ENCODE measurements at regions not wholly inside any gene's neighbourhood (a gene's known extent, or its start where the extent isn't known, plus 50 kb on each side); places are given as distances from the start of the nearest gene placed in this dataset.
"Not testable (repeated sequence)": the region's sequence is repeated elsewhere in the genome, so short reads cannot be mapped to it uniquely, and the experiment has no call there.

DNA sequence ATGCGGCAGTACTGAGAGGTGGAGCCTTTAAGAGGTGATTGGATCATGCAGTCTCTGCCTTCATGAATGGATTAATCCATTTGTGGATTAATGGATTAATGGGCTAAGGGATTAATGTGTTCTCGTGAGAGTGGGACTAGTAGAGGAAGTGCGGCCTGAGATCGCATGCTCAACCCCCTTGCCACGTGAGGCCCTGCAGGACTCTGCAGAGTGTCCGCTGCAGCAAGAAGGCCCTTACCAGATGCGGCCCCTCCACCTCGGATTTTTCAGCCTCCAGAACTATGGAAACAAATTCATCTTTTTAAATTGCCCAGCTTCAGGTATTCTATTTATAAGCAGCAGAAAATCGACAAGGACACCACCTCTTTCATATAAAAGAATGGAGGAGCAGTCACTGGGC lies 148.8 kb downstream of the TPRA1 start:
- DNase-seq (ENCODE audit: low read depth), result no peak
- no peak overlapping the region for H3K4me3 ChIP-seq (ENCODE audit: low read depth, low read length)
- TF ChIP-seq CTCF (IDR thresholded peaks at IDR 0.05; ENCODE audit: low read depth, low read length, missing control alignments), result no peak

GRCh38 chr3:127440384-127440783 lies 150.1 kb downstream of the TPRA1 start:
- H3K4me3 ChIP-seq (ENCODE audit: low read depth, low read length), result no peak overlapping the region
- TF ChIP-seq CTCF (IDR thresholded peaks at IDR 0.05; ENCODE audit: low read depth, low read length, missing control alignments), result no peak
- no peak for DNase-seq (ENCODE audit: low read depth)

- TF ChIP-seq CTCF (IDR thresholded peaks at IDR 0.05; ENCODE audit: low read depth, low read length, missing control alignments), result no peak
- no peak for DNase-seq (ENCODE audit: low read depth)
- no peak overlapping the region for H3K4me3 ChIP-seq (ENCODE audit: low read depth, low read length)
Measured at GRCh38 chr3:127439621-127440020, 150.9 kb downstream of the TPRA1 start.

DNA sequence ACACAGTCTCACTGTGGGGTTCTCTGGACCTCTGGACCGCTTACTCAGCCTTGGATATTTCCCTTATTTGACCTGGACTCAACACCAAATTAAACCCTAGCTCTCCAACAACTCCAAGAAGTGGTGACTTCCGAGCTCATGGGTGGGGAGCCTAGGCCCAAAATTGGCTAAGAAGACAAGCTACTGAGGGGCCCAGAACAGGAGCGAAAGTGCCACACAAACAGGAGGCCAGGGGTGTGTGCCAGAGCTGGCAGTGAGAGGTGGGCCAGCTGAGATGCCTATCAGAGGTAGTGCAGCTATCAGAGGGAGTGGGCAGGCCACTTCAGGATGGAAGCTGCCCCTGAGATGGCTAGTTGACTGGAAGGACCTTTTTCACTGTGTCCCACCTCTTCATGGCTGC lies 151.1 kb upstream of the PRR20G start:
- no peak for DNase-seq (ENCODE audit: low read depth)
- no peak for TF ChIP-seq CTCF (IDR thresholded peaks at IDR 0.05; ENCODE audit: low read depth, low read length, missing control alignments)
- no peak overlapping the region for H3K4me3 ChIP-seq (ENCODE audit: low read depth, low read length)

DNA sequence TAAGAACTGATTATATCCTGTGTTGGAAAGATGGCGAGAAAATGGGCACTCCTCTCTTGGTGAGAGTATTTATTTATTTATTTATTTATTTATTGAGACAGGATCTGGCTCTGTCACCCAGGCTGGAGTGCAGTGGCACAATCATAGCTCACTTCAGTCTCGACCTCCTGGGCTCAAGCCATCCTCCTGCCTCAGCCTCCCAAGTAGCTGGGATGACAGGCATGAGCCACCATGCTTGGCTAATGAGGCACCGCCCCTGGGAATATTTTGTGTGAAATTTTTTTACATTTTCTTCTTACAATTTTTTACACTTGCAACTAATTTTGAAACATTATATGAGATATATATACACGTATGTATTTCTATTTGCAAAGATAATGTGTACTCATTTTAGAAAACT lies 150.5 kb upstream of the PRR20G start:
- no peak for DNase-seq (ENCODE audit: low read depth)
- H3K4me3 ChIP-seq (ENCODE audit: low read depth, low read length), result no peak overlapping the region
- no peak for TF ChIP-seq CTCF (IDR thresholded peaks at IDR 0.05; ENCODE audit: low read depth, low read length, missing control alignments)

DNA sequence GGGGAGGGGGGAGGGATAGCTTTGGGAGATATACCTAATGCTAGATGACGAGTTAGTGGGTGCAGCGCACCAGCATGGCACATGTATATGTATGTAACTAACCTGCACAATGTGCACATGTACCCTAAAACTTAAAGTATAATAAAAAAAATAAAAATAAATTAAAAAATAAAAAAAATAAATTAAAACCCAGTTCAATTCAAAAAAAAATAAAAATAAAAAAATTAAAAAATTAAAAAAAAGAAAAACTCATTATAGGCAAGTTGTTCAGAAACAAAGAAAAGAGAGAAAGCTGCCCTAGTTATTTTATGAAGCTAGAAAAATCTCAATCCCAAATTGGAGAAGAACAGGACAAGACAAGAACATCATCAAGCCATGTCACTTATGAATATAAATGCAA lies 147.5 kb upstream of the PRR20G start:
- DNase-seq (ENCODE audit: low read depth); H3K4me3 ChIP-seq (ENCODE audit: low read depth, low read length): not testable (repeated sequence)

GRCh38 chr3:127431066-127431465 lies 143.2 kb upstream of the PRR20G start:
- no peak for DNase-seq (ENCODE audit: low read depth)
- no peak overlapping the region for H3K4me3 ChIP-seq (ENCODE audit: low read depth, low read length)
- TF ChIP-seq CTCF (IDR thresholded peaks at IDR 0.05; ENCODE audit: low read depth, low read length, missing control alignments), result no peak

Data from GM12864 (cell line).